H1 (cell line): ENCODE measurements at regions not wholly inside any gene's neighbourhood (a gene's known extent, or its start where the extent isn't known, plus 50 kb on each side); places are given as distances from the start of the nearest gene placed in this dataset.

Experiments used
- CTCF ChIA-PET: fragments of 300-600 bp; sonication (Branson Sonifier 250); formaldehyde crosslinking; loops from one replicate; lab custom pipeline; 2021; ENCODE audit not compliant: partially characterized antibody; lab: Charles Lee
- POLR2A ChIA-PET: fragments of 300-600 bp; sonication (Branson Sonifier 250); formaldehyde crosslinking; loops from one replicate; lab custom pipeline; 2021; ENCODE audit warnings: inconsistent platforms; ENCODE audit not compliant: partially characterized antibody; lab: Charles Lee
- DNase-seq, 2 experiments: peaks; one replicate each; pipeline versions ENCODE4 v3.0.0 to v3.0.0-alpha.2; 2010 to 2022; ENCODE audit warnings: low spot score in 2 of 2, low read depth in 1 of 2, mixed read lengths in 1 of 2
- FAIRE-seq: peaks from 2 replicates; lab custom pipeline; 2011; peaks lifted over from hg19 to GRCh38; lab: Jason Lieb, UNC
- H2AFZ ChIP-seq: 2 replicates; pipeline ENCODE4 v1.8.1; 2012; ENCODE audit warnings: low read length, inconsistent platforms
- H2AK5ac ChIP-seq: 2 replicates; pipeline ENCODE4 v1.6.1; 2013; ENCODE audit warnings: low read depth, low read length
- H2BK120ac ChIP-seq: replicated peaks from 2 replicates; pipeline ENCODE3; 2013; ENCODE audit warnings: low read depth, low read length, inconsistent platforms
- H2BK12ac ChIP-seq: 2 replicates; pipeline ENCODE4 v1.6.1; 2013; ENCODE audit warnings: low read depth, low read length
- H2BK15ac ChIP-seq: 2 replicates; pipeline ENCODE4 v1.6.1; 2013; ENCODE audit warnings: low read length
- H2BK20ac ChIP-seq: 2 replicates; pipeline ENCODE4 v1.6.1; 2013; ENCODE audit warnings: low read length
- H2BK5ac ChIP-seq: 2 replicates; pipeline ENCODE4 v1.6.1; 2013; ENCODE audit warnings: low read depth, low read length
- H3K14ac ChIP-seq: 2 replicates; pipeline ENCODE4 v1.6.1; 2013; ENCODE audit warnings: inconsistent platforms; ENCODE audit not compliant: insufficient read length
- H3K18ac ChIP-seq: 2 replicates; pipeline ENCODE4 v1.6.1; 2013; ENCODE audit warnings: low read length; ENCODE audit errors: extremely low read depth
- H3K23ac ChIP-seq: 2 replicates; pipeline ENCODE4 v1.6.1; 2013; ENCODE audit warnings: inconsistent platforms; ENCODE audit not compliant: insufficient read length
- H3K23me2 ChIP-seq: 2 replicates; pipeline ENCODE4 v1.6.1; 2013; ENCODE audit warnings: low read depth, low read length
- H3K27ac ChIP-seq: 2 replicates; pipeline ENCODE4 v1.6.1; 2011; ENCODE audit warnings: low read depth, low read length, inconsistent platforms
- H3K27me3 ChIP-seq, 4 experiments: replicated peaks in 1 of 4; 1 replicate in 1 of 4; 2 replicates in 3 of 4; pipeline versions ENCODE4 v1.6.1 to v1.8.1; 2011 to 2013; ENCODE audit warnings: low read length in 3 of 4, mild to moderate bottlenecking in 3 of 4, inconsistent platforms in 2 of 4, mixed read lengths in 2 of 4, moderate library complexity in 1 of 4; ENCODE audit not compliant: control insufficient read depth in 3 of 4, insufficient read depth in 3 of 4; ENCODE audit errors: extremely low read depth in 1 of 4
- H3K36me3 ChIP-seq, 4 experiments: 2 replicates each; pipeline versions ENCODE4 v1.6.1 to v1.8.1; 2011 to 2013; ENCODE audit warnings: mild to moderate bottlenecking in 4 of 4, low read length in 3 of 4, moderate library complexity in 2 of 4, control low read depth in 1 of 4, inconsistent platforms in 1 of 4; ENCODE audit not compliant: insufficient read depth in 4 of 4, control insufficient read depth in 2 of 4
- H3K4ac ChIP-seq: replicated peaks from 2 replicates; pipeline ENCODE3; 2013; ENCODE audit warnings: low read length, low read depth, mixed read lengths, inconsistent platforms; ENCODE audit not compliant: insufficient read length
- H3K4me1 ChIP-seq, 4 experiments: replicated peaks in 1 of 4; 1 replicate in 1 of 4; 2 replicates in 3 of 4; pipeline versions ENCODE4 v1.6.1 to v1.8.1; 2011 to 2013; ENCODE audit warnings: low read length in 3 of 4, inconsistent platforms in 2 of 4, mixed read lengths in 1 of 4; ENCODE audit not compliant: insufficient read depth in 4 of 4, control insufficient read depth in 3 of 4
- H3K4me2 ChIP-seq, 2 experiments: 2 replicates each; pipeline versions ENCODE4 v1.6.1 to v1.8.1; 2011 to 2013; ENCODE audit warnings: low read depth in 2 of 2, low read length in 2 of 2, control low read depth in 1 of 2, inconsistent platforms in 1 of 2, mild to moderate bottlenecking in 1 of 2; ENCODE audit not compliant: insufficient read depth in 1 of 2
- H3K4me3 ChIP-seq, 4 experiments: fragments of 200-600, 300-600 bp in 1 of 4; sonication (generic), shearing (Covaris generic), sonication (Bioruptor Twin) in 1 of 4; 2 replicates each; pipeline versions ENCODE4 v1.5.1 to v1.8.1; 2011 to 2016; ENCODE audit warnings: low read length in 4 of 4, low read depth in 3 of 4, control low read depth in 2 of 4, inconsistent platforms in 2 of 4, mild to moderate bottlenecking in 2 of 4, mixed read lengths in 1 of 4, moderate library complexity in 1 of 4; ENCODE audit not compliant: insufficient read depth in 2 of 4; ENCODE audit errors: extremely low read depth in 1 of 4
- H3K56ac ChIP-seq: replicated peaks from 2 replicates; pipeline ENCODE3; 2013; ENCODE audit warnings: low read depth, mild to moderate bottlenecking, mixed read lengths, low read length, inconsistent platforms; ENCODE audit not compliant: insufficient read length
- H3K79me1 ChIP-seq: 2 replicates; pipeline ENCODE4 v1.6.1; 2013; ENCODE audit warnings: low read depth, low read length, control low read depth
- H3K79me2 ChIP-seq, 2 experiments: 2 replicates each; pipeline versions ENCODE4 v1.6.1 to v1.8.1; 2012 to 2013; ENCODE audit warnings: low read length in 2 of 2, mild to moderate bottlenecking in 2 of 2, inconsistent platforms in 1 of 2; ENCODE audit not compliant: insufficient read depth in 2 of 2, control insufficient read depth in 1 of 2
- H3K9ac ChIP-seq, 4 experiments: replicated peaks in 1 of 4; 1 replicate in 1 of 4; 2 replicates in 3 of 4; pipeline versions ENCODE4 v1.6.1 to v1.8.1; 2011 to 2013; ENCODE audit warnings: low read depth in 3 of 4, low read length in 3 of 4, control low read depth in 2 of 4, mild to moderate bottlenecking in 2 of 4, moderate library complexity in 2 of 4, inconsistent platforms in 1 of 4; ENCODE audit errors: extremely low read depth in 1 of 4
- H3K9me3 ChIP-seq, 2 experiments: 2 replicates each; pipeline versions ENCODE4 v1.6.1 to v1.8.1; 2012 to 2013; ENCODE audit warnings: mild to moderate bottlenecking in 2 of 2, moderate library complexity in 2 of 2, control low read depth in 1 of 2, inconsistent platforms in 1 of 2, low read depth in 1 of 2, low read length in 1 of 2, mixed read lengths in 1 of 2; ENCODE audit not compliant: insufficient read depth in 2 of 2
- H4K20me1 ChIP-seq, 2 experiments: replicated peaks in 1 of 2; 2 replicates each; pipeline versions ENCODE3 to v1.8.1; 2011 to 2013; ENCODE audit warnings: inconsistent platforms in 2 of 2, low read length in 2 of 2, mild to moderate bottlenecking in 1 of 2; ENCODE audit not compliant: insufficient read depth in 2 of 2, control insufficient read depth in 1 of 2
- H4K5ac ChIP-seq: 2 replicates; pipeline ENCODE4 v1.6.1; 2013; ENCODE audit warnings: low read length, low read depth, mixed read lengths, inconsistent platforms; ENCODE audit not compliant: insufficient read length
- H4K8ac ChIP-seq: 2 replicates; pipeline ENCODE4 v1.8.0; 2013; ENCODE audit warnings: mild to moderate bottlenecking, moderate library complexity, low read length, inconsistent platforms; ENCODE audit not compliant: insufficient read depth; ENCODE audit errors: extremely low read depth
- H4K91ac ChIP-seq: replicated peaks from 2 replicates; pipeline ENCODE3; 2013; ENCODE audit warnings: low read length, mixed read lengths, inconsistent platforms; ENCODE audit not compliant: insufficient read length
- CREB1 ChIP-seq: IDR thresholded peaks from 2 replicates; pipeline ENCODE4 v1.6.1; 2012; ENCODE audit warnings: inconsistent platforms
- CTBP2 ChIP-seq: IDR thresholded peaks from 2 replicates; pipeline ENCODE4 v1.7.0; 2011; ENCODE audit warnings: borderline replicate concordance, mild to moderate bottlenecking, moderate library complexity, mixed read lengths, low read length; ENCODE audit not compliant: insufficient read depth, insufficient read length
- GABPA ChIP-seq: IDR thresholded peaks from 2 replicates; pipeline ENCODE4 v1.6.1; 2011; ENCODE audit warnings: mild to moderate bottlenecking, low read length, moderate library complexity, borderline replicate concordance; ENCODE audit not compliant: insufficient read depth
- PHF8 ChIP-seq: fragments of 200-600 bp; sonication (generic); conservative IDR thresholded peaks from 2 replicates; pipeline ENCODE4 v1.7.1; 2012; ENCODE audit warnings: low read depth, mild to moderate bottlenecking, inconsistent platforms, low read length, moderate library complexity
- RAD21 ChIP-seq, 2 experiments: IDR thresholded peaks in 1 of 2; conservative IDR thresholded peaks in 1 of 2; 2 replicates each; pipeline ENCODE4 v1.6.1; 2011; ENCODE audit warnings: low read depth in 2 of 2, low read length in 2 of 2, improper control_type of control experiment in 1 of 2, inconsistent platforms in 1 of 2, mild to moderate bottlenecking in 1 of 2, moderate library complexity in 1 of 2
- WGBS, 2 experiments: shearing (Covaris generic) in 1 of 2; methylation state at CpG; one replicate each; pipeline versions ENCODE4 v1.1.6 to v1.1.7; 2013 to 2015; ENCODE audit warnings: low lambda C conversion rate in 2 of 2, mixed read lengths in 2 of 2, inconsistent platforms in 1 of 2, low coverage in 1 of 2, missing lambda C conversion rate in 1 of 2; ENCODE audit not compliant: insufficient replicate concordance in 2 of 2, insufficient coverage in 1 of 2, insufficient read length in 1 of 2; ENCODE audit errors: extremely low coverage in 1 of 2, missing lambda C conversion rate in 1 of 2; 5-methylcytosine and 5-hydroxymethylcytosine counted together
- TF ChIP-seq, protein P1 (sequence below), 3 experiments: IDR thresholded peaks; 1 replicate in 2 of 3; 2 replicates in 1 of 3; pipeline versions ENCODE4 v1.5.1 to v1.6.1; 2011; ENCODE audit warnings: low read length in 3 of 3, mild to moderate bottlenecking in 3 of 3, inconsistent platforms in 2 of 3, low read depth in 1 of 3, moderate library complexity in 1 of 3; ENCODE audit not compliant: insufficient read depth in 1 of 3; ENCODE audit errors: control extremely low read depth in 1 of 3

DNA sequence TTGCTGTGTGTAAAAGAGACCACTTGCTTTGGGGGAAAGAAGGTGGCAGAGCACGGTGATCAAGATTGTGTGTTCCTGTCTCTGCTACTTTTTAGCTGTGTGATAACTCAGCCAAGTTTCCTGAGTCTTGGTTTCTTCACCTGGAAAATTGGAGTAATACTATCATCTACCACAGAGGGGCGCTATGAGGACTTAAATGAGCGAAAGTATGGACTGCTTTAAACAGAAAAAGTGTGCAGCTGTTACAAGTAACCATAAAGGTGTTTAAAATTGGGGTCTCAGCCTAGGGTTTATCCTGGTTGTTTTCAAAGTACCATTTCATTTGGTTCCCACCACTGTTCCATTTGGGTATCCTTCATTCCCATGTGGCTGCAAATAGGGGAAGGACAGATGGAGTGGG lies 65.9 kb upstream of the WSCD2 start:
- H4K8ac ChIP-seq: no peak overlapping the region
- H3K4me1 ChIP-seq: no peaks in the 10 kb centered on the region
- no peak overlapping the region for H3K23ac ChIP-seq
- H3K4ac ChIP-seq: no peak overlapping the region
- no peak overlapping the region for H2BK5ac ChIP-seq
- POLR2A ChIA-PET: no interaction called here
- H4K91ac ChIP-seq: no peak overlapping the region
- H2AFZ ChIP-seq: no peak overlapping the region
- H4K20me1 ChIP-seq: no peaks in the 10 kb centered on the region
- H3K23me2 ChIP-seq: no peaks in the 10 kb centered on the region
- H3K14ac ChIP-seq: no peak overlapping the region
- no peak overlapping the region for H3K4me3 ChIP-seq
- no peak overlapping the region for H3K18ac ChIP-seq
- no peak overlapping the region for H2BK15ac ChIP-seq
- no peak overlapping the region for H4K5ac ChIP-seq
- no peaks in the 10 kb centered on the region for H3K79me1 ChIP-seq
- TF ChIP-seq PHF8 (no peak), CTBP2 (no peak), RAD21 (IDR thresholded peaks at IDR 0.05 in 1 of 2, conservative IDR thresholded peaks at IDR 0.05 in 1 of 2; ENCODE audit: low read depth in 2 of 2, low read length in 2 of 2) (peak; percentile 83 to 88), CREB1 (no peak), GABPA (no peak)
- TF ChIP-seq, protein P1, sequence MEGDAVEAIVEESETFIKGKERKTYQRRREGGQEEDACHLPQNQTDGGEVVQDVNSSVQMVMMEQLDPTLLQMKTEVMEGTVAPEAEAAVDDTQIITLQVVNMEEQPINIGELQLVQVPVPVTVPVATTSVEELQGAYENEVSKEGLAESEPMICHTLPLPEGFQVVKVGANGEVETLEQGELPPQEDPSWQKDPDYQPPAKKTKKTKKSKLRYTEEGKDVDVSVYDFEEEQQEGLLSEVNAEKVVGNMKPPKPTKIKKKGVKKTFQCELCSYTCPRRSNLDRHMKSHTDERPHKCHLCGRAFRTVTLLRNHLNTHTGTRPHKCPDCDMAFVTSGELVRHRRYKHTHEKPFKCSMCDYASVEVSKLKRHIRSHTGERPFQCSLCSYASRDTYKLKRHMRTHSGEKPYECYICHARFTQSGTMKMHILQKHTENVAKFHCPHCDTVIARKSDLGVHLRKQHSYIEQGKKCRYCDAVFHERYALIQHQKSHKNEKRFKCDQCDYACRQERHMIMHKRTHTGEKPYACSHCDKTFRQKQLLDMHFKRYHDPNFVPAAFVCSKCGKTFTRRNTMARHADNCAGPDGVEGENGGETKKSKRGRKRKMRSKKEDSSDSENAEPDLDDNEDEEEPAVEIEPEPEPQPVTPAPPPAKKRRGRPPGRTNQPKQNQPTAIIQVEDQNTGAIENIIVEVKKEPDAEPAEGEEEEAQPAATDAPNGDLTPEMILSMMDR (IDR thresholded peaks at IDR 0.05; ENCODE audit: control extremely low read depth in 1 of 3, insufficient read depth in 1 of 3, low read depth in 1 of 3, low read length in 3 of 3): peak in 2 of 3 experiments; percentile 60 to 69; a peak in 2 of 4 replicates
- TF ChIP-seq, all 59 proteins: peak for 2
- 31% methylated on average over 3 of the region's 3 CpGs; no CpG with 5 or more reads in 1 of the 2 experiments for WGBS, 2 experiments
- Histone ChIP-seq H3K36me3 (no peaks in the 10 kb centered on the region), H3K4me2 (no peak overlapping the region), H2BK12ac (no peak overlapping the region), H2BK120ac (no peak overlapping the region), H3K9me3 (no peaks in the 10 kb centered on the region), H2AK5ac (no peak overlapping the region), H3K56ac (no peak overlapping the region), H3K9ac (no peak overlapping the region), H3K79me2 (no peaks in the 10 kb centered on the region), H2BK20ac (no peak overlapping the region), H3K27ac (no peak overlapping the region), H3K27me3 (no peaks in the 10 kb centered on the region; a peak in 1 of 7 replicates)
- DNase-seq (no peak), FAIRE-seq (peak; percentile 82)
- CTCF ChIA-PET: interaction anchor here (0.6 to 4.5 kb wide), 55 partner anchors 9 to 572 kb away, joined by 3 to 47 read pairs (median 4); no protein-coding TSS in a partner anchor
